ENCODE measurements at regions not wholly inside any gene's neighbourhood (a gene's known extent, or its start where the extent isn't known, plus 50 kb on each side); places are given as distances from the start of the nearest gene placed in this dataset.

GRCh38 chr12:125395583-125396215, 330.5 kb downstream of the AACS start:
- TF ChIP-seq CEBPB (IDR thresholded peaks at IDR 0.05; ENCODE audit: borderline replicate concordance in 1 of 2, low read depth in 2 of 2, low read length in 2 of 2) (no peak), CTCF (IDR thresholded peaks at IDR 0.05 in 2 of 3, conservative IDR thresholded peaks at IDR 0.05 in 1 of 3; ENCODE audit: control insufficient read depth in 2 of 3, extremely low read depth in 1 of 3, insufficient read depth in 1 of 3, low read depth in 3 of 3, low read length in 3 of 3) (no peak), POLR2A (IDR thresholded peaks at IDR 0.05; ENCODE audit: low read depth, low read length) (no peak), ZNF24 (IDR thresholded peaks at IDR 0.05) (no peak)
